Hepatocyte (in vitro differentiated cells): ENCODE measurements at regions not wholly inside any gene's neighbourhood (a gene's known extent, or its start where the extent isn't known, plus 50 kb on each side); places are given as distances from the start of the nearest gene placed in this dataset.

Experiments used
- CTCF ChIP-seq: fragments of 200-600 bp; sonication (generic); IDR thresholded peaks from 2 replicates; pipeline ENCODE4 v1.5.1; 2016; ENCODE audit warnings: antibody characterized with exemption, mild to moderate bottlenecking; ENCODE audit not compliant: poor library complexity
- EZH2 ChIP-seq: fragments of 200-600 bp; sonication (generic); IDR thresholded peaks from 2 replicates; pipeline ENCODE4 v1.6.1; 2016; ENCODE audit warnings: antibody characterized with exemption, mild to moderate bottlenecking, borderline replicate concordance
- EZH2phosphoT487 ChIP-seq: fragments of 200-600 bp; sonication (generic); IDR thresholded peaks from one replicate; pipeline ENCODE4 v1.6.1; 2018; ENCODE audit warnings: antibody characterized with exemption, mild to moderate bottlenecking, low read depth, moderate library complexity; ENCODE audit not compliant: unreplicated experiment, severe bottlenecking

GRCh38 chr4:10947898-10948297 lies 263.3 kb upstream of the CLNK start:
- TF ChIP-seq CTCF (no peak), EZH2 (no peak), EZH2phosphoT487 (no peak)
